22Rv1 (cell line): ENCODE measurements at regions not wholly inside any gene's neighbourhood (a gene's known extent, or its start where the extent isn't known, plus 50 kb on each side); places are given as distances from the start of the nearest gene placed in this dataset.

Experiments
- H3K27ac ChIP-seq: fragments of 450-650 bp; 2 replicates; pipeline ENCODE4 v1.5.1; 2017
- CTCF ChIP-seq: fragments of 450-650 bp; IDR thresholded peaks from 2 replicates; pipeline ENCODE4 v1.5.1; 2017; ENCODE audit warnings: mild to moderate bottlenecking
- ZFX ChIP-seq: fragments of 450-650 bp; IDR thresholded peaks from 2 replicates; pipeline ENCODE4 v1.6.1; 2017; ENCODE audit warnings: antibody characterized with exemption, borderline replicate concordance

GRCh38 chr2:122163617-122164016 lies 408.2 kb downstream of the TSN start:
- no peak for TF ChIP-seq ZFX
- no peak for TF ChIP-seq CTCF
- H3K27ac ChIP-seq = no peak overlapping the region

- no peak overlapping the region for H3K27ac ChIP-seq
- TF ChIP-seq ZFX = no peak
- TF ChIP-seq CTCF = no peak
These were observed 409.5 kb downstream of the TSN start for GRCh38 chr2:122164964-122165363.

GRCh38 chr2:122166820-122167219 lies 411.4 kb downstream of the TSN start:
- H3K27ac ChIP-seq = no peak overlapping the region
- TF ChIP-seq ZFX (no peak), CTCF (no peak)

- no peak for TF ChIP-seq CTCF
- no peak for TF ChIP-seq ZFX
- no peak overlapping the region for H3K27ac ChIP-seq
These were observed 412.1 kb downstream of the TSN start for GRCh38 chr2:122167515-122167914.

- no peak overlapping the region for H3K27ac ChIP-seq
- TF ChIP-seq ZFX = no peak
- TF ChIP-seq CTCF = peak; percentile 16; the same call in 1 of the 2 replicates
These were observed 413.3 kb downstream of the TSN start for GRCh38 chr2:122168799-122169198.

- TF ChIP-seq ZFX = no peak
- TF ChIP-seq CTCF = no peak
- no peak overlapping the region for H3K27ac ChIP-seq
These were observed 417.4 kb downstream of the TSN start for GRCh38 chr2:122172812-122173211.

GRCh38 chr2:122174061-122174460 lies 418.6 kb downstream of the TSN start:
- TF ChIP-seq CTCF = no peak
- TF ChIP-seq ZFX = no peak
- H3K27ac ChIP-seq = no peak overlapping the region
